HG02759 (cell line): ENCODE measurements at regions not wholly inside any gene's neighbourhood (a gene's known extent, or its start where the extent isn't known, plus 50 kb on each side); places are given as distances from the start of the nearest gene placed in this dataset.
"Not testable (repeated sequence)": the region's sequence is repeated elsewhere in the genome, so short reads cannot be mapped to it uniquely, and the experiment has no call there.

Source experiments
- ATAC-seq: cut with Tn5 transposase; IDR thresholded peaks from one replicate; pipeline ENCODE4 v1.9.1; 2021; ENCODE audit warnings: mild to moderate bottlenecking, moderate library complexity; ENCODE audit not compliant: unreplicated experiment

GRCh38 chr5:165309446-165309845 lies 1804.0 kb downstream of the MAT2B start:
- ATAC-seq, result no peak

DNA sequence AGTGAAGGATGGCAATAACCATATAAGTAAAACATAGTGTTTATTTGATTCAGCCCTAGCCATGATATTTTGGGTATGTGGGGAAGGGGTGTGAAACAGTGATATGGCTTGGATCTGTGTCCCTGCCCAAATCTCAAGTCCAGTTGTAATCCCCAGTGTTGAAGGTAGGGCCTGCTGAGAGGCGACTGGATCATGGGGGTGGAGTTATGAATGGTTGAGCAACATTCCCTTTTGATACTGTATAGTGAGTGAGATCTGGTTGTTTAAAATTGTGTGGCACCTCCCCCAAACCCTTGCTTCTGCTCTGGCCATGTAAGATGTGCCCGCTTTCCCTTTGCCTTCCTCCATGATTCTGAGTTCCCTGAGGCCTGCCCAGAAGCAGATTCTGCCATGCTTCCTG lies 1804.6 kb downstream of the MAT2B start:
- no peak for ATAC-seq

DNA sequence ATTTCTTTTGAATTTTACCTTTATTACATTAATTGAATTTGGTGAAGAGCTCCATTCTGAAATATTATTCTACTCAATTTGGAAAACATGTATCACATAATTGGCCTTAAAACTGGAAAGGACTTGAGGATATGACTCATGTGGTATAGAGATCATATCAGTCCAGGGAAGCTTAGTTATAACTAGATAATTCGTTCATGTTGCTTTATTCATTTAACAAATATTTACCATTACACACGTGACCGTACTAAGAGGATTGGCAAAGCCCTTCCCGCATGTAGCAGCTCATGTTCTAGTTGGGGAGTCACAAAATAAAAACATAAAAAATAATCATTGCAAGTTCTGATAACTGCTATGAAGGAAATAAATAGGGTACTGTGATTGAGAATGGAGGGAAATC lies 1816.5 kb downstream of the MAT2B start:
- no peak for ATAC-seq

GRCh38 chr5:165325221-165325620 lies 1819.8 kb downstream of the MAT2B start:
- no peak for ATAC-seq

GRCh38 chr5:165327631-165328030 lies 1822.2 kb downstream of the MAT2B start:
- ATAC-seq, result no peak

GRCh38 chr5:165328846-165329245 lies 1823.4 kb downstream of the MAT2B start:
- ATAC-seq, result no peak

GRCh38 chr5:165333623-165334022 lies 1828.2 kb downstream of the MAT2B start:
- no peak for ATAC-seq

- ATAC-seq, result no peak
Observed at GRCh38 chr5:165334201-165334600, 1828.8 kb downstream of the MAT2B start.

DNA sequence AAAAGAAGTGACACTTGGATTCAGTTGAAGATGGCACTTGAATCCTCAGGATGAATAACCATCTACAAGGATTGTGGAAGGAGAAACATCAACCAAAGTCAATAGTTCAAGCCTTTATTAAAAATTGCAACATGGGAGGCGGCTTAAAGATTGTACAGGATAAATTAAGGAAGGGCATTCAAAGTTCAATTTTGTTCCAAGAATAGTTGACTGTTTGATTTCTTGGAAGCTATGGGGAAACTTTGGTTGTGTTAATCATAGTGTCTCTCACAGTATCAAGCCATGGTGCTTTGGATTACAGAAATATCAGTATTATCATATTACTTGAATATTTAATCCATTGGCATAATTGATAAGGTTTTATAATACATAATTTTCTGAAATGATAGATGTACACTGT lies 1844.3 kb downstream of the MAT2B start:
- no peak for ATAC-seq

- no peak for ATAC-seq
Observed at GRCh38 chr5:165351342-165351741, 1845.9 kb downstream of the MAT2B start.

DNA sequence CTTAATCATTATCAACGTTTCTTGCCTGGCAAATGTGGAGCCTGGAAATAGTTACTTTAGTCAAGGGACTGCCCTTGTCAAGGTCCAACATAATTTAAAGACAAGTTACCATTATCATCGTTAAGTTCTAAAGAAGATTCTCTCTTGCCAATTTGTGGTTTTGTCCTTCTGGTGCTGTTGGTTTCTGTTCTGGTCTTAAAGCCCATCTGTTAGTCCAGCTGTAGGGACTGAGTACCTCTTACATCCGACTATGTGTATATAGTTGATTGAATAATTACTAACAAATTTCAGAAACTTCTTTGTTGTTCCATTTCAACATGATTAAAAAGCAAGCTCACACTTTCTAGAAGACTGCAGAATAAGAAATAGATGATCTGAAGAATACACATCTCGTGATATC lies 1854.9 kb downstream of the MAT2B start:
- ATAC-seq, result no peak

DNA sequence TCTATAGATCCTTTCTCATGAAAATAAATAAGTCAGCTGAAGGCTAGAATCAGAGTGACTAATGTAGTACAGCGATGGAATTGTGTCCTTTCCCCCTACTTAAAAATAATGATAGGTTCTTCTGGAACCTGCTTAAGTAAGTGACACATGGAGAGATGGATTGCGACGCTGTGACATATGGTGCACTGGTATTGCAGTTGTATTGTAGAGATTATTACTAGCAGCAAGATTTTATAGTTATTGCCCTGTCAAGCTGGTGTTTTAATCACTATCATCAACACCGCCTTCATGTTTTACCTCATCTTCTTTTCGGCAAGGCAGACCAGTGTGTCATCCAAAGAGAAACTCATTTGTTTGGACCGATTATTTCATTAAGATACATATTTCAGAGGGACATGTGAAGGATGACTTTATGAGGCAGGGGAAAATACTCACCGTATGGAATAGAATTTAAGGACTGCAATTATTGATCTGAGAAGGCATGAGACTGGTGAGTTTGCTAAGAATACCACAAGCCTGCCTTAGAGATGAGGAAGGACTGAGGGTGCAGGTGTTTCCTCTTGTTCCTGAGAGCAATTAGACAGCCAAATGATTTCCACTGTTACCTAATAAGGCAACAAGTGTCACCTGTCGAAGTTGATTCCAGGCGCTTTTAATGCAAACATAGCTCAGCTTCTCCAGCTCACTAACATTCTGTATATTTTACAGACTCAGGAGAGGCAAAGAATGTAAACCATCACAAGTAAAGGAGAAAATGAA lies 1855.5 kb downstream of the MAT2B start:
- no peak for ATAC-seq

- no peak for ATAC-seq
Observed at GRCh38 chr5:165370233-165370632, 1864.8 kb downstream of the MAT2B start.

- ATAC-seq, result no peak
Observed at GRCh38 chr5:165370794-165371193, 1865.4 kb downstream of the MAT2B start.

- no peak for ATAC-seq
Observed at GRCh38 chr5:165375201-165375600, 1869.8 kb downstream of the MAT2B start.

DNA sequence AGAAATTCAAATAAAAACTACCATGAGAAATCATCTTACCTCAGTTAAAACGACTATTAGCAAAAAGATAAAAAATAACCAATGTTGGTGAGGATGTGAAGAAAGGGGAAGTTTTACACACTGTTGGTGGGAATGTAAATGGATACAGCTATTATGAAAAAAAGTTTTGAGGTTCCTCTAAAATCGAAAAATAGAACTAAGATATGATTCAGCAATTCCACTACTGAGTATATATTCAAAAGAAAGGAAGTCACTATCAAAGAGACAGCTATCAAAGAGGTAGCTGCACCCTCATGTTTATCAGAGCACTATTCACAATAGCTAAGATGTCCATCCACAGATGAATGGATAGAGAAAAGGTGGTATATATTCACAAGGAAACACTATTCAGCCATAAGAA lies 1888.4 kb downstream of the MAT2B start:
- no peak for ATAC-seq

GRCh38 chr5:165397516-165397915 lies 1892.1 kb downstream of the MAT2B start:
- no peak for ATAC-seq

DNA sequence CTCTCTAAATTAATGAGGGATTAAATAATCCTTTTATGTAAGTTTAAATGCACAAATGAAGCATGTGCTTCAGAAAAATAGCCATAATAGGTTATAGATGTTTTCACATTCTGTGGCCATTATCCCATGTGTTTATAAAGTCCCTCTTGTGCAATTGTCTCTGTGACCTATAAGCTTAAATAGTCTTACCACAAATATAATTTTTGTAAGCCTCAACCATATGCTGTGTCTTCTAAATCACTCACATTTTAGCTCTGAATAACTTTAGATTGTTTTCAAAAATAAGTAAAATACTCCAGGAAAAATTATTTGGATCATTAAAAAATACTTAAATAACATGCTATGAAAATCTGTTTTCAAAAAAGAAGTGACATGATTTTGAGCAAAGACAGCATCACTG lies 1894.7 kb downstream of the MAT2B start:
- no peak for ATAC-seq

- ATAC-seq, result no peak
Observed at GRCh38 chr5:165404917-165405316, 1899.5 kb downstream of the MAT2B start.

GRCh38 chr5:165405340-165405739 lies 1899.9 kb downstream of the MAT2B start:
- ATAC-seq, result no peak

DNA sequence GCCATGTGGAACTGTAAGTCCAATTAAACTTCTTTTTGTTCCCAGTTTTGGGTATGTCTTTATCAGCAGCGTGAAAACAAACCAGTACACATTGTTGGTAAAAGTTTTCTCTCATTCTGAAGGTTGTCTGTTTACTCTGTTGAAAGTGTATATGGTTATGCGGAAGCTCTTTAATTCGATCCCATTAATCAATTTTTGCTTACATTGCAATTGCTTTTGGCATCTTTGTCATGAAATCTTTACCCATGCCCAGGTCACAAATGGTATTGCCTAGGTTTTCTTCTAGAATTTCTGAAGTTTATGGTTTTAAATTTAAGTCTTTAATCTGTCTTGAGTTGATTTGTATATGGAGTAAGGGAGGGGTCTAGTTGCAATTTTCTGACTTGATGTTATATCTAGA lies 1901.9 kb downstream of the MAT2B start:
- no peak for ATAC-seq

GRCh38 chr5:165410476-165410875 lies 1905.1 kb downstream of the MAT2B start:
- ATAC-seq, result no peak

DNA sequence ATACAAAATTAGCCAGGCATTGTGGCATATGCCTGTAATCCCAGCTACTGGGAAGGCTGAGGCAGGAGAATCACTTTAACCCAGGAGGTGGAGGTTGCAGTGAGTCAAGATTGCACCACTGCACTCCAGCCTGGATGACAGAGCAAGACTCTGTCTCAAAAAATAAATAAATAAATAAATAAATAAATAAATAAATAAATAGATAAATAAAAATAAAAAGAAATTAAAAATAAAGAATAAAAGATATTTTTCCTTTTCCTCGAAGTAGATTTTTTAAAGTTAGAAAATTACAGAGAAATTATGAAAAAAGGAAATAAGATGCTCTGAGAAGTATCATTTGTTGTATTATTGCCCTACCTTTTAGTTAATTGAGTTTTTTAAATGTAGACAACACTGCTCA lies 1906.1 kb downstream of the MAT2B start:
- not testable (repeated sequence) for ATAC-seq
